GM21528 (cell line): ENCODE measurements at regions not wholly inside any gene's neighbourhood (a gene's known extent, or its start where the extent isn't known, plus 50 kb on each side); places are given as distances from the start of the nearest gene placed in this dataset.
"Not testable (repeated sequence)": the region's sequence is repeated elsewhere in the genome, so short reads cannot be mapped to it uniquely, and the experiment has no call there.

Experiments
- ATAC-seq: cut with Tn5 transposase; IDR thresholded peaks from one replicate; pipeline ENCODE4 v1.9.1; 2021; ENCODE audit warnings: mild to moderate bottlenecking, moderate library complexity; ENCODE audit not compliant: unreplicated experiment, low FRiP score

- ATAC-seq: no peak
Observed at GRCh38 chr4:154977228-154977627, 196.2 kb downstream of the RBM46 start.

GRCh38 chr4:154982187-154983047 lies 201.3 kb downstream of the RBM46 start:
- ATAC-seq: peak; percentile 57

- no peak for ATAC-seq
Observed at GRCh38 chr4:154983714-154984113, 202.6 kb downstream of the RBM46 start.

DNA sequence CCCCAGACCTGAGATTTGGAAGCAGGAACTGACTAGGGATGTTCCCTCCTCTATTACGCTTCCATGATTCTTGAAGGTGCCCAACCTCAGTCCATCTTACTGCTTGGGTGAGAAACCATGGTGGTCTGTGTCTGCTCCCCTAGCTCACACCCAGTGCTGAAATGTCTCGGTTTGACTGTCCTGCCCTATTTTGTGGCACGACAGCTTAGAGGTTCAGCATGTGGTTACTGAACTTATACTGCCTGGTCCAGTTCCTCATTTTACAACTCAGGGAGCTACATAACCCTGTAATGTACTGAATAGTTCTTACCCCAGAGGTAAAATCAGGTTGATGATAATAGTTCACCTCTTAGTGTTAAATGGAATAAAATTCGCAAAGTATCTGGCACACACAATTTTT lies 203.1 kb downstream of the RBM46 start:
- peak; percentile 92 for ATAC-seq

DNA sequence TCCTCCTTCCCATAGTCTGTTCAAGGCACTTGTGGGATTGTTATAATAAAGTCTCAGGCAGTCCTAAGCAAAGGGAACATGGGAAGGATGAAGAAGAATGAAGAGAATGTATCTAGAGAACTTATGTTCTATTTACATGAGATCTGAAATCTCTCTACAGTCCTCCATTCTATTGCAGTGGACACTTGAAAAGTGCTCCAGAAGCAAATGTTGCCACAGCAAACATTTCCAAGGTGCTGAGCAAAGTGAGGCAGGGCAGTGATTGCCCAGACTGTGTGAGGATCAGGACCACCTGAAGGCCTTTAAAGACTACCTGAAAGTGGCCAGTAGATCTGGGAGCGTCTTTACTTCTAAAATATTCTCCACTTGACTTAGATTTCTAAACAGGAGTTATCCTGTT lies 203.5 kb downstream of the RBM46 start:
- ATAC-seq: no peak

- ATAC-seq: no peak
Observed at GRCh38 chr4:154985673-154986072, 204.6 kb downstream of the RBM46 start.

DNA sequence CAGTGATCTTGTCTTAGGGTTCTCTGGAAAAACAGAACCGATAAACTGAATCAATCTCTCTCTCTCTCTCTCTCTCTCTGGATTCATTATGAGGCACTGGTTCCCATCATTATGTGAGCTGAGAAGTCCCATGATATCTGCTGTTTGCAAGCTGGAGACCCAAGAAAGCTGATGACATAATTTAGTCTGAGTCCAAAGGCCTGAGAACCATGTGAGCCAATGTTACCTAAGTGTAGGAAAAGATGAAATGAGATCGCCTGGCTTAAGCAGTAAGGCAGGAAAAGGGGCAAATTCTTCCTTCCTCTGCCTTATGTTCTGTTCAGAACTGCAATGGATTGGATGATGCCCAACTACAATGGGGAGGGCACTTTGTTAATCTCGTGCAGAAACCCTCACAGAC lies 207.4 kb downstream of the RBM46 start:
- ATAC-seq: no peak

GRCh38 chr4:154989511-154989910 lies 208.4 kb downstream of the RBM46 start:
- ATAC-seq: no peak

GRCh38 chr4:154997866-154998265 lies 210.6 kb upstream of the NPY2R start:
- not testable (repeated sequence) for ATAC-seq

DNA sequence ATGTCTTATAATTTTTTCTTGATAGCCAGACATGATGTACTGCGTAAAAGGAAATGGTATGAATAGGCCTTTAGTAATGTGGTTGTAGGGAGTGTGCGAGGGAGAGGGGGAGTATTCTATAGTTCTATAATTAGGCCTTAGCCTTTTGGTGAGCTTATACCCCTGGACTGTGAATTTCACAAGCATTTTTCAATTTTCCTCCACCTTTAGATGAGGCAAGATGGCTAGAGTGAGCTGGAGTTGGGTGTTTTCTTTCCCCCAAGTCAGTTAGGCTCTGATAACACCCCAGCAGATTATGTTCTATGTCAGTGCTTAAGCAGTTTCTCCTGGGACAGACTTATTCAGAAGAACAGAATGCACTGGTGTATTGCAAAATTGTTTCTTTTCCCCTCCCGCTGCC lies 210.2 kb upstream of the NPY2R start:
- no peak for ATAC-seq

DNA sequence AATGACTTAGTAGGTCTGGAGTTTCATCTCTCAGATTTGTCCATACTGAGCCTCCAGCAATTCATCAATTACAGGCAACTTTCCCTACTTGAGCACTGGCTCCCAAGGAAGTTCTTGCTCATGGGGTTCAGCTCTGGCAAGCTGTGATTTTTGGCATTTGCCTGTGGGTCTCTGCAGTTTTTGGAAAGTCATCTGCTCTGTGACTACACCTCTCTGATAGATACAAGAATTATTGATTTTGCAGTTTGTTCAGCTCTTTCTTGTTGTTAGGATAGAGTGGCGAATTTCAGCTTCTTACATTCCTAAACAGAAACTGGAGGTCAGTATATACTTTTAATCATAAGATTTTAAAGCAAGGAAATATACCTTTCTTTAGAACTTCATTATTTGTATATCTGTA lies 209.7 kb upstream of the NPY2R start:
- no peak for ATAC-seq

- ATAC-seq: no peak
Observed at GRCh38 chr4:154999950-155000578, 208.4 kb upstream of the NPY2R start.

GRCh38 chr4:155001251-155001650 lies 207.2 kb upstream of the NPY2R start:
- ATAC-seq: no peak

DNA sequence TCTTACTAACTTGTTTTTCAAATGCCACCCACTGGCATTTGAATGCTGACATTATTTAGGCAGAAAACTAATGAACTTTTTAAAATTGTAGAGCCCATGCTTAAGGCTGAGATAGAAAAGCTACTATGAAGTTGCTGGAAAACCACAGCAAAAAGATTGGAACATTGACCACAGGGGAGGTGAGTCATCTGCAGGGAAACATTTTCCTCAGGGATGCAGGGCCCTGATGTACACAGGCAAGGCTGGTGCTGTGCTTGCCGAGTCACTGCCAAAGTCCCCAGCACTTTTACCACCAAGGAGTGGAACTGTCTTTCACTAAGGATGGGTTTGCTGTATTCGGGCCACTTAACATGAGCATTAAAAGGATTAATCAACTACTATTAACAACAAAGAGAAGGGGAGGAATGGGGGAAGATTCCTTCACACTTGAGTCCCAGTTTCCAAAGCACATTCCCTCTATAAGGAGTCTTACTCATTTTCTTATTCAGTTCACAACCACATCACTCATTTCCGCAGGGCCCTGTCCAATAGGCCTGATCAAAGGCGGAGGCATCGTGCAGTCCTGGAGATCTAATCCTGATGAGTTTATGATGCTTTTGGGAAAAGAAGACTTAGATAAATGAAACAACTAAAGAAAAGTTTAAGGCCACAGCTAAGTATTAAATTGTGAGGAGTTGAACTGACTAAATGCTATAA lies 202.9 kb upstream of the NPY2R start:
- no peak for ATAC-seq

DNA sequence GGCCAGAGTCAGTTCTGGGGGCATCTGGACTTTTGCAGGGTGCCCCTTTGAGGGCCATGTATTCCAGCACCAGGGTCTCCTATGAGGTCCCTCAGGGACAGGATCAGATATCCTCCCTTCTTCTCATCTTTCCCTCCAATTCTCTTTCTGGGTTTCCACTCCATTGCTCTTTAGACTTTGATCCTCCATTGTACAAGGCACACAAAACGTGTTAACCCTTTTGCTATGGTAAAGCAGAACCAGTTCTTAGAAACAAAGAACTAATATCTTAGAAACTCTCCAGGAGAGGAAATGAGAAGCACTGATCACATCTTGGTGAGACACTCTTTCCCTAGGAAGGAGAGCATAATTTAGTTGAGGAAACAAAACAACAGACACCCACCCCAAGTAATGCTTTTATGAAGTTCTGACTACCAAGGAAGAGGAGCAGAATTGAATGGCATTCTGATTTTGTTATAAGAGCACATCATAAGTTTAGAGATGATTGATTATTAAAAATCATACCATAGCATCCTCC lies 200.7 kb upstream of the NPY2R start:
- no peak for ATAC-seq

GRCh38 chr4:155008389-155008788 lies 200.0 kb upstream of the NPY2R start:
- ATAC-seq: no peak

DNA sequence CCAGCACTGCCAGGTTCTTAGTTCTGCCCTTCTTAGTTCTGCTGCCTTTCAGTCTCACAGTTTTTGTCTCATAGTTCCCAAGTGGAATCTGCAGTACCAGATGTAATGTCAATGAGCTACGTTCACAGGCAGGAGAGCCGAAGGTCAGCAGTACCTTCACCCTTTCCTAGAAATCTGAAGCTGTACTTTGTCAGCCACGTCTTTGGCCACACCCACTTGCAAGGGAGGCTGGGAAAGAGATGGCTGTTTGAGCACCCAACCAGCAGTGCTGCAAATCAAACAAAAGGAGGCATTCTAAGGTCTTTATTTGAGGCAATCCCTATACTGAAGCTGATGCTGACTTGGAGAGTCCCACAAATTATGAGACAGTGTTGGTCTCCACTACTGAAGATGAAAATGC lies 199.1 kb upstream of the NPY2R start:
- ATAC-seq: no peak

- no peak for ATAC-seq
Observed at GRCh38 chr4:155010376-155010775, 198.1 kb upstream of the NPY2R start.

GRCh38 chr4:155011163-155011780 lies 197.2 kb upstream of the NPY2R start:
- ATAC-seq: no peak

DNA sequence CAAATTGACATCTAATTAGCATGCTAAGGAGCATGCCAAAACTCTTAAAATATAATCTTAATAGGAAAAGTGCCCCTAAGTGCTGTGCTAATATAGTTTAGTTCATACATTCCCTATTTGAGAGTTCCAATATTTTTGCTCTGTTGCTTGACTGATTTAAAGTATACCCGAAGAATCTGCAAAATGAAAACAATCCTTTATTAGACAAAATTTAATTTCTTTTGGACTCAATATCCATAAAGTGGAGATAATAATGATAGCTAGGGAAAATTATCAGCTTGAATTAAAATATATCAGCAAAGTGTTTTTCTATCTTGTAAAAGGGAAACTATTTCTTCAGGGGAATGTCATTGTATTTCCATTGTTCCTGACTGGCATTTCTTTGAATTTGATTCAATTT lies 196.0 kb upstream of the NPY2R start:
- ATAC-seq: no peak

- no peak for ATAC-seq
Observed at GRCh38 chr4:155017426-155017825, 191.0 kb upstream of the NPY2R start.
